Vagina (tissue), 2 donors: ENCODE measurements at regions not wholly inside any gene's neighbourhood (a gene's known extent, or its start where the extent isn't known, plus 50 kb on each side); places are given as distances from the start of the nearest gene placed in this dataset.

Source experiments
- DNase-seq, 2 donors: peaks; one replicate each; pipeline ENCODE4 v3.0.0-alpha.2; 2017; ENCODE audit errors: extremely low spot score in 2 of 2
- H3K27ac ChIP-seq: fragments of 200-600 bp; sonication (generic); one replicate; pipeline ENCODE4 v1.5.1; 2019
- H3K27me3 ChIP-seq: fragments of 200-600 bp; sonication (generic); one replicate; pipeline ENCODE4 v1.5.1; 2019
- H3K36me3 ChIP-seq, 2 donors: fragments of 200-600 bp; sonication (generic); one replicate each; pipeline ENCODE4 v1.5.1; 2017 to 2019
- H3K4me1 ChIP-seq: fragments of 200-600 bp; sonication (generic); one replicate; pipeline ENCODE4 v1.5.1; 2019
- H3K4me3 ChIP-seq, 2 donors: fragments of 200-600 bp; sonication (generic); 1 replicate in 1 of 2; 2 replicates in 1 of 2; pipeline ENCODE4 v1.5.1; 2016 to 2019
- H3K9me3 ChIP-seq: fragments of 200-600 bp; sonication (generic); one replicate; pipeline ENCODE4 v1.5.1; 2019
- POLR2A ChIP-seq, 2 donors: fragments of 450-650 bp; IDR thresholded peaks; one replicate each; pipeline ENCODE4 v1.6.1; 2017; ENCODE audit warnings: antibody characterized with exemption in 2 of 2, mild to moderate bottlenecking in 2 of 2, moderate library complexity in 2 of 2
- POLR2AphosphoS5 ChIP-seq, 2 donors: sonication (generic); formaldehyde crosslinking; IDR thresholded peaks; one replicate each; pipeline ENCODE4 v1.9.0; 2017; ENCODE audit warnings: antibody characterized with exemption in 2 of 2, mild to moderate bottlenecking in 2 of 2, low read depth in 1 of 2; ENCODE audit not compliant: insufficient read depth in 1 of 2
- intact Hi-C: fragments of 100-400 bp; cut with DNase I; formaldehyde crosslinking; loops from one replicate; pipeline ENCODE4 v1.15.1; 2023
- TF ChIP-seq, protein P1 (sequence below), 3 experiments: fragments of 450-650 bp in 2 of 3; fragments of 200-600 bp in 1 of 3; sonication (generic) in 1 of 3; IDR thresholded peaks; one replicate each; pipeline ENCODE4 v1.5.1; 2017 to 2019; ENCODE audit warnings: antibody characterized with exemption in 3 of 3, mild to moderate bottlenecking in 2 of 3, moderate library complexity in 2 of 3

DNA sequence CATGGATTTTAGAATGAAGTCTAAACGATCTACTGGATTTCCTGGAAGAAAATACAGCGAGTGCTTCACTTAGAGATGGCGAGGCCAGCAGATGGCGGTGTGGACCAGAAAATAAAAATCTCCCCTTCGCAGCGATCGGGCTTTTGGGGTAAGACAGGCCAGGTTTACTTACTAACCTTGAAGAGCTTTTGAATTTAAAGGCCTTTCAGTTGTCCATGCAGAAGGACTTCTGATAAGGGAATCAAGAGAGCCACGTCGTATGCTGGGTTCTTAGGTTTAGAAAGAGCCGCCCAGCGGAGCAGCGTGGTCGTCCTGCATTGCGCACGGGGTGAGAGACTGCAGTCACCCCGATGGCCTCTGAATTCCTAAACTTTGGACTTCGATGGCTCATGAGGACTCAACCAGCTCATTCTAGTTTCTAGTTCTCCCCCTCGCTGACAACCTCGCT lies 125.2 kb upstream of the RALGAPA2 start:
- Histone ChIP-seq H3K4me3 (no peak overlapping the region), H3K27me3 (no peaks in the 10 kb centered on the region)
- intact Hi-C loops: loop anchor here (10.0 kb wide), 1 partner anchor 667 kb away; no protein-coding TSS in a partner anchor

DNA sequence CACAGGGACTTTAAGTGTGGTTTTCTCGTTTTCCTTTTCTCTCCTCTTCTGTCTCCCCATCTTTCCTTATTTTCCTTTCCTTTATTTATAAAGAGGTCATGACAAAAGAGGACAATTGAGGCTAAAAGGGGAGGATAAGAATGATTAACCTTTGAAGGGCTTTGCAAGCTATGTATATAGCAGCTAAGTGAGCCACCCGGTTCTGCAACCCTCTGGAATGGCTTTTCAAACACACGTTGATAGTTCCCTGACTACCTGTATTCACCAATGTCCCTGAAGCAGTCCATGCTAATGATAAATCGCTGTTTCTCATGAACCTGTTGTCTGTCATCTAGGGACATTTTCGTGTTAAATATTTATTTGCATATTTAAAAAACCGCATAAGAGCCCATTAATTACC lies 124.4 kb upstream of the RALGAPA2 start:
- Histone ChIP-seq H3K9me3 (no peaks in the 10 kb centered on the region), H3K4me3 (no peak overlapping the region), H3K36me3 (no peaks in the 10 kb centered on the region), H3K4me1 (no peaks in the 10 kb centered on the region), H3K27me3 (no peaks in the 10 kb centered on the region), H3K27ac (no peak overlapping the region)
- intact Hi-C loops: loop anchor here (10.0 kb wide), 1 partner anchor 668 kb away; no protein-coding TSS in a partner anchor
- TF ChIP-seq, protein P1, sequence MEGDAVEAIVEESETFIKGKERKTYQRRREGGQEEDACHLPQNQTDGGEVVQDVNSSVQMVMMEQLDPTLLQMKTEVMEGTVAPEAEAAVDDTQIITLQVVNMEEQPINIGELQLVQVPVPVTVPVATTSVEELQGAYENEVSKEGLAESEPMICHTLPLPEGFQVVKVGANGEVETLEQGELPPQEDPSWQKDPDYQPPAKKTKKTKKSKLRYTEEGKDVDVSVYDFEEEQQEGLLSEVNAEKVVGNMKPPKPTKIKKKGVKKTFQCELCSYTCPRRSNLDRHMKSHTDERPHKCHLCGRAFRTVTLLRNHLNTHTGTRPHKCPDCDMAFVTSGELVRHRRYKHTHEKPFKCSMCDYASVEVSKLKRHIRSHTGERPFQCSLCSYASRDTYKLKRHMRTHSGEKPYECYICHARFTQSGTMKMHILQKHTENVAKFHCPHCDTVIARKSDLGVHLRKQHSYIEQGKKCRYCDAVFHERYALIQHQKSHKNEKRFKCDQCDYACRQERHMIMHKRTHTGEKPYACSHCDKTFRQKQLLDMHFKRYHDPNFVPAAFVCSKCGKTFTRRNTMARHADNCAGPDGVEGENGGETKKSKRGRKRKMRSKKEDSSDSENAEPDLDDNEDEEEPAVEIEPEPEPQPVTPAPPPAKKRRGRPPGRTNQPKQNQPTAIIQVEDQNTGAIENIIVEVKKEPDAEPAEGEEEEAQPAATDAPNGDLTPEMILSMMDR (IDR thresholded peaks at IDR 0.05): no peak
- no peak for TF ChIP-seq POLR2AphosphoS5 (IDR thresholded peaks at IDR 0.05; ENCODE audit: insufficient read depth in 1 of 2, low read depth in 1 of 2)
- no peak for TF ChIP-seq POLR2A (IDR thresholded peaks at IDR 0.05)
- no peak for DNase-seq

More for the DNA sequence above, 125.2 kb upstream of the RALGAPA2 start:
- H3K36me3 ChIP-seq: no peaks in the 10 kb centered on the region
- no peak overlapping the region for H3K27ac ChIP-seq
- TF ChIP-seq, protein P1 (IDR thresholded peaks at IDR 0.05): peak; percentile 4 to 65 (median 52)
- TF ChIP-seq POLR2A (IDR thresholded peaks at IDR 0.05) (no peak), POLR2AphosphoS5 (IDR thresholded peaks at IDR 0.05; ENCODE audit: insufficient read depth in 1 of 2, low read depth in 1 of 2) (no peak)
- no peak for DNase-seq
- H3K9me3 ChIP-seq: no peaks in the 10 kb centered on the region
- no peaks in the 10 kb centered on the region for H3K4me1 ChIP-seq

DNA sequence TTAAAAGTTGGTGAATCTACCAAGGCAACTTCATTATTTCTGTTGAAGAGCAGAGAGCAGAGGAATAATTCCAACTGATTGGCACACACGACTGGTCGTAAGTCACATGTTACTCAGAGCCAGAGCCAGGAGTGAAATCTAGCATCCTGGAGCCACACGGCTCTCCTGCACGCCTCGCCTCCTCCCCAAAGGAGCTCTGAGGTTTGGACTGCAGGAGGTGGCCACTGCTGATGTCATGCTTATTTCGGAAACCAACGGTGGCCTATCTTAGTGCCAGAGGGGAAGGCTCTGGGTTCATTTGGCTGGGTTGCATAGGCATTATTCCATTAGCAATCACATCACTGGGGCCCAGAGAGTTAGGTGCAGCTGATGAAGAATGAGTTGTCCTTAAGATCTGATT lies 123.5 kb upstream of the RALGAPA2 start:
- Histone ChIP-seq H3K9me3 (no peaks in the 10 kb centered on the region), H3K36me3 (no peaks in the 10 kb centered on the region), H3K4me3 (no peak overlapping the region), H3K27me3 (no peaks in the 10 kb centered on the region), H3K4me1 (no peaks in the 10 kb centered on the region), H3K27ac (no peak overlapping the region)
- intact Hi-C loops: loop anchor here (10.0 kb wide), 1 partner anchor 669 kb away; no protein-coding TSS in a partner anchor
- DNase-seq: no peak
- TF ChIP-seq POLR2AphosphoS5 (IDR thresholded peaks at IDR 0.05; ENCODE audit: insufficient read depth in 1 of 2, low read depth in 1 of 2): no peak
- TF ChIP-seq, protein P1 (IDR thresholded peaks at IDR 0.05): no peak
- no peak for TF ChIP-seq POLR2A (IDR thresholded peaks at IDR 0.05)

- no peak overlapping the region for H3K27ac ChIP-seq
- DNase-seq: no peak
- TF ChIP-seq, protein P1 (IDR thresholded peaks at IDR 0.05): no peak
- TF ChIP-seq POLR2A (IDR thresholded peaks at IDR 0.05) (no peak), POLR2AphosphoS5 (IDR thresholded peaks at IDR 0.05; ENCODE audit: insufficient read depth in 1 of 2, low read depth in 1 of 2) (no peak)
- no peaks in the 10 kb centered on the region for H3K27me3 ChIP-seq
- H3K9me3 ChIP-seq: no peaks in the 10 kb centered on the region
- H3K4me3 ChIP-seq: no peak overlapping the region
- H3K4me1 ChIP-seq: no peaks in the 10 kb centered on the region
- H3K36me3 ChIP-seq: no peaks in the 10 kb centered on the region
- intact Hi-C loops: loop anchor here (10.0 kb wide), 1 partner anchor 671 kb away; no protein-coding TSS in a partner anchor
These were observed 121.6 kb upstream of the RALGAPA2 start for GRCh38 chr20:20834008-20834407.

GRCh38 chr20:20832715-20833114 lies 120.3 kb upstream of the RALGAPA2 start:
- DNase-seq: no peak
- Histone ChIP-seq H3K27me3 (no peaks in the 10 kb centered on the region), H3K4me1 (no peaks in the 10 kb centered on the region), H3K27ac (no peak overlapping the region), H3K9me3 (no peaks in the 10 kb centered on the region), H3K4me3 (no peak overlapping the region), H3K36me3 (no peaks in the 10 kb centered on the region)
- TF ChIP-seq POLR2A (IDR thresholded peaks at IDR 0.05): no peak
- TF ChIP-seq POLR2AphosphoS5 (IDR thresholded peaks at IDR 0.05; ENCODE audit: insufficient read depth in 1 of 2, low read depth in 1 of 2): no peak
- TF ChIP-seq, protein P1 (IDR thresholded peaks at IDR 0.05): no peak
- intact Hi-C loops: loop anchor here (10.0 kb wide), 1 partner anchor 672 kb away; no protein-coding TSS in a partner anchor
